ENCODE measurements at regions not wholly inside any gene's neighbourhood (a gene's known extent, or its start where the extent isn't known, plus 50 kb on each side); places are given as distances from the start of the nearest gene placed in this dataset.

DNA sequence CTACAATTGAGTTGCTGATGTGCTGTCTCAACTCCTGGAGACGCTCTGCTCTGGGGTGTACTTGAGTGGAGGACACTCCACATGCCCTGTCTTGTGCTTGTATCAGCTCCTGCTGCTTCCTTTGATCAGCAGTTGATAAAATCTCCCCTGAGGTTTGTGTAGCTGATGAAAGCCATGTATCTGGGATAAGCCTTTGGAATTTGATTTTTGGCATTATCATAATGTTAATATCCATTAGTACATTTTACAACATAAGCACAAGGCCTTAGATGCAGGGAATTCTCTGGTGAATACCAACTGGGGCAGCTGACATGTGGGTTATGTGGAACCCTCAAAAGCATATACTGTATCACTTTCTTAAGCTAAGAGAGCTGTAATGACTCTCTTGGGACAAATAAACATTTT lies 222.7 kb upstream of the ITGA4 start:
- Histone ChIP-seq H3K9me3 (ENCODE audit: insufficient read depth, low read depth) (no peaks in the 10 kb centered on the region), H3K4me1 (replicated peaks; ENCODE audit: insufficient read depth) (no peaks in the 10 kb centered on the region), H3F3A (ENCODE audit: insufficient read depth, low read depth) (no peaks in the 10 kb centered on the region), H4K20me1 (ENCODE audit: insufficient read depth) (no peaks in the 10 kb centered on the region), H3K36me3 (ENCODE audit: low read depth) (no peaks in the 10 kb centered on the region), H3K79me2 (ENCODE audit: low read depth) (no peaks in the 10 kb centered on the region), H3K4me2 (no peak overlapping the region), H3K9me2 (ENCODE audit: insufficient read depth) (no peaks in the 10 kb centered on the region), H3K27ac (no peak overlapping the region), H3K4me3 (no peak overlapping the region), H2AFZ (no peak overlapping the region), H3K27me3 (ENCODE audit: insufficient read depth, low read depth) (no peaks in the 10 kb centered on the region)
- BruUV-seq (replicated peaks) = no TSS peak
- ChIA-PET CTCF (no interaction called here), POLR2A (ENCODE audit: unreplicated experiment) (no interaction called here)
- TF ChIP-seq, protein P1, sequence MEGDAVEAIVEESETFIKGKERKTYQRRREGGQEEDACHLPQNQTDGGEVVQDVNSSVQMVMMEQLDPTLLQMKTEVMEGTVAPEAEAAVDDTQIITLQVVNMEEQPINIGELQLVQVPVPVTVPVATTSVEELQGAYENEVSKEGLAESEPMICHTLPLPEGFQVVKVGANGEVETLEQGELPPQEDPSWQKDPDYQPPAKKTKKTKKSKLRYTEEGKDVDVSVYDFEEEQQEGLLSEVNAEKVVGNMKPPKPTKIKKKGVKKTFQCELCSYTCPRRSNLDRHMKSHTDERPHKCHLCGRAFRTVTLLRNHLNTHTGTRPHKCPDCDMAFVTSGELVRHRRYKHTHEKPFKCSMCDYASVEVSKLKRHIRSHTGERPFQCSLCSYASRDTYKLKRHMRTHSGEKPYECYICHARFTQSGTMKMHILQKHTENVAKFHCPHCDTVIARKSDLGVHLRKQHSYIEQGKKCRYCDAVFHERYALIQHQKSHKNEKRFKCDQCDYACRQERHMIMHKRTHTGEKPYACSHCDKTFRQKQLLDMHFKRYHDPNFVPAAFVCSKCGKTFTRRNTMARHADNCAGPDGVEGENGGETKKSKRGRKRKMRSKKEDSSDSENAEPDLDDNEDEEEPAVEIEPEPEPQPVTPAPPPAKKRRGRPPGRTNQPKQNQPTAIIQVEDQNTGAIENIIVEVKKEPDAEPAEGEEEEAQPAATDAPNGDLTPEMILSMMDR (conservative IDR thresholded peaks at IDR 0.05) = no peak
- TF ChIP-seq EZH2 (IDR thresholded peaks at IDR 0.05; ENCODE audit: low read depth) = no peak
- no peak for DNase-seq
- intact Hi-C loops (cut with micrococcal nuclease; ENCODE audit: unreplicated experiment) = no loop called here

DNA sequence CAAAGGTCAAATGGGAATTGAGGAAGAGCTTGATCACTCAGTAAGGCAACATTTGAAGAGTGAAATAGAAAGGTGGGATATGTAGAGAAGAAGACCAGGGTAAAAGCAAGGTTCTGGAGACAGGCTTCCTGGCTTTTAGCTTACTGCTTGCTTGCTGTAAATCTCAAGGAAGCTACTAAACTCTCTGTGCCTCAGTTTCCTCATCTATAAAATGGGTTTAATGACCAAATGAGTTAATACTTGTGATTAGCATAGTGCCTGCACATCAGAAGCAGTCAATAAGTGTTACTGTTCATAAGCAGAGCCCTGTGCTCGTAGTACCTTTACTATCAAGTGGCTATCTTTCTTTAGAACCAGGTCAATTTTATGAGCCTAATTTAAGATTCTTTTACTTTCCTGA lies 222.2 kb upstream of the ITGA4 start:
- Histone ChIP-seq H3K4me3 (no peak overlapping the region), H3K4me1 (replicated peaks; ENCODE audit: insufficient read depth) (no peaks in the 10 kb centered on the region), H3K27ac (no peak overlapping the region), H2AFZ (no peak overlapping the region), H3K36me3 (ENCODE audit: low read depth) (no peaks in the 10 kb centered on the region), H3F3A (ENCODE audit: insufficient read depth, low read depth) (no peaks in the 10 kb centered on the region), H3K79me2 (ENCODE audit: low read depth) (no peaks in the 10 kb centered on the region), H3K9me2 (ENCODE audit: insufficient read depth) (no peaks in the 10 kb centered on the region), H3K9me3 (ENCODE audit: insufficient read depth, low read depth) (no peaks in the 10 kb centered on the region), H4K20me1 (ENCODE audit: insufficient read depth) (no peaks in the 10 kb centered on the region), H3K27me3 (ENCODE audit: insufficient read depth, low read depth) (no peaks in the 10 kb centered on the region), H3K4me2 (no peak overlapping the region)
- no TSS peak for BruUV-seq (replicated peaks)
- ChIA-PET CTCF (no interaction called here), POLR2A (ENCODE audit: unreplicated experiment) (no interaction called here)
- TF ChIP-seq EZH2 (IDR thresholded peaks at IDR 0.05; ENCODE audit: low read depth) = no peak
- TF ChIP-seq, protein P1 (conservative IDR thresholded peaks at IDR 0.05) = no peak
- no peak for DNase-seq
- intact Hi-C loops (cut with micrococcal nuclease; ENCODE audit: unreplicated experiment) = no loop called here

DNA sequence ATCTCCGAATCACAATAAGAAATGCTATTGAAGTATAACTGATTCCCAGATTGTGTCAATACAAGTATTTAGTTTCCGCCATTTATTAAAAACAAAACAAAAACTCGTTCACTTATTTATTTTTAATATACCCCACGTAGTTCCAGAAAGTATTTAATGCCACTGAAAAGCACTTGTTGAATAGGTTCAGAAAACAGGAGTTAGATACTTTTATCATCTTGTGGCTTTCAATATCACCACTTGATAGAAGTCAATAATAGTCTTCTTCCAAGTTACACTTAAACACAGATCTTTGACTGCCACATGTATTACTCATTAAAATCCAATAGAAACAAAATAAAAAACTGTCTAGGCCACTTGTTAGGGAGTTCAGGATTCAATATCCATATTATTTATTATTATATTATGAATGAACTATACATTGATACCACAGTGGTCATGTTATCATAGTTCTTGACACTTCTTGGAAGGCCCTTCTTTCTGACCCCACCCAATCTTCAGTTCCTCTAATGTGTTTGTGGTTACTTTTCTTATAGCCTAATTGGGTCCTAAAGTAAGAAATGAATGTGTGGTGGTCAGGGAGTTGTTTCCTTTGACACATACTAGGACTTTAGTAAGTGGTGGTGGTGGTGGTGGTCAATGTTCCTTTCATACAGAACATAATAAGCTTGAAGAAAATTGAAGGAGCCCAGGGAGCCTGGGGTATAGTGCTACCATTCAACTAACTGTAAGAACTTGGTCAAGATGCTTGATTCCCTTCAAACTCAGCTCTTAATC lies 221.3 kb upstream of the ITGA4 start:
- Histone ChIP-seq H3K79me2 (ENCODE audit: low read depth) (no peaks in the 10 kb centered on the region), H2AFZ (no peak overlapping the region), H3K4me1 (replicated peaks; ENCODE audit: insufficient read depth) (no peaks in the 10 kb centered on the region), H3K4me3 (no peak overlapping the region), H3K27me3 (ENCODE audit: insufficient read depth, low read depth) (no peaks in the 10 kb centered on the region), H3K36me3 (ENCODE audit: low read depth) (no peaks in the 10 kb centered on the region), H3K27ac (no peak overlapping the region), H3F3A (ENCODE audit: insufficient read depth, low read depth) (no peaks in the 10 kb centered on the region), H4K20me1 (ENCODE audit: insufficient read depth) (no peaks in the 10 kb centered on the region), H3K9me2 (ENCODE audit: insufficient read depth) (no peaks in the 10 kb centered on the region), H3K4me2 (no peak overlapping the region), H3K9me3 (ENCODE audit: insufficient read depth, low read depth) (no peaks in the 10 kb centered on the region)
- ChIA-PET POLR2A (ENCODE audit: unreplicated experiment) (no interaction called here), CTCF (no interaction called here)
- DNase-seq = no peak
- BruUV-seq (replicated peaks) = no TSS peak
- intact Hi-C loops (cut with micrococcal nuclease; ENCODE audit: unreplicated experiment) = no loop called here
- TF ChIP-seq, protein P1 (conservative IDR thresholded peaks at IDR 0.05) = no peak
- TF ChIP-seq EZH2 (IDR thresholded peaks at IDR 0.05; ENCODE audit: low read depth) = no peak
